Endodermal cell (in vitro differentiated cells): ENCODE measurements at regions not wholly inside any gene's neighbourhood (a gene's known extent, or its start where the extent isn't known, plus 50 kb on each side); places are given as distances from the start of the nearest gene placed in this dataset.
"Not testable (repeated sequence)": the region's sequence is repeated elsewhere in the genome, so short reads cannot be mapped to it uniquely, and the experiment has no call there.

ENCODE experiments used
- DNase-seq: peaks from one replicate; pipeline ENCODE4 v3.0.0-alpha.2; 2017
- H3K27ac ChIP-seq: 2 replicates; pipeline ENCODE4 v1.5.1; 2013; ENCODE audit warnings: mild to moderate bottlenecking, low read depth, low read length, moderate library complexity
- H3K27me3 ChIP-seq: 2 replicates; pipeline ENCODE4 v1.6.1; 2013; ENCODE audit warnings: mild to moderate bottlenecking, low read length, moderate library complexity; ENCODE audit not compliant: insufficient read depth, control insufficient read depth, poor library complexity, severe bottlenecking
- H3K36me3 ChIP-seq: 2 replicates; pipeline ENCODE4 v1.7.0; 2013; ENCODE audit warnings: mild to moderate bottlenecking, low read length, moderate library complexity; ENCODE audit not compliant: control insufficient read depth, insufficient read depth
- H3K4me1 ChIP-seq: one replicate; pipeline ENCODE4 v1.7.0; 2013; ENCODE audit warnings: low read length; ENCODE audit not compliant: control insufficient read depth, insufficient read depth
- H3K4me3 ChIP-seq: 2 replicates; pipeline ENCODE4 v1.5.1; 2013; ENCODE audit warnings: mild to moderate bottlenecking, low read length, moderate library complexity
- H3K9ac ChIP-seq: 2 replicates; pipeline ENCODE4 v1.6.1; 2013; ENCODE audit warnings: mild to moderate bottlenecking, low read length, moderate library complexity; ENCODE audit not compliant: poor library complexity, severe bottlenecking; ENCODE audit errors: extremely low read depth
- H3K9me3 ChIP-seq: 2 replicates; pipeline ENCODE4 v1.6.1; 2013; ENCODE audit warnings: mild to moderate bottlenecking, low read length, moderate library complexity; ENCODE audit not compliant: control insufficient read depth
- H3K27ac Mint-ChIP-seq: 2 replicates; pipeline ENCODE4 v1.8.0; 2020; ENCODE audit warnings: mixed read lengths
- H3K27me3 Mint-ChIP-seq: 2 replicates; pipeline ENCODE4 v1.8.0; 2021; ENCODE audit warnings: mild to moderate bottlenecking, mixed read lengths; ENCODE audit not compliant: insufficient read depth
- H3K36me3 Mint-ChIP-seq: 2 replicates; pipeline ENCODE4 v1.8.0; 2020; ENCODE audit warnings: low read depth, mixed read lengths
- H3K4me1 Mint-ChIP-seq: 2 replicates; pipeline ENCODE4 v1.8.0; 2020; ENCODE audit warnings: mixed read lengths
- H3K4me3 Mint-ChIP-seq: 2 replicates; pipeline ENCODE4 v1.8.0; 2020; ENCODE audit warnings: mild to moderate bottlenecking, moderate library complexity, mixed read lengths
- H3K9me3 Mint-ChIP-seq: 2 replicates; pipeline ENCODE4 v1.8.0; 2020; ENCODE audit warnings: mild to moderate bottlenecking, mixed read lengths
- CTCF ChIP-seq: fragments of 200-600 bp; sonication (generic); conservative IDR thresholded peaks from 2 replicates; pipeline ENCODE4 v1.5.0; 2021; ENCODE audit warnings: antibody characterized with exemption, mild to moderate bottlenecking
- WGBS, 2 experiments: methylation state at CpG; one replicate each; pipeline versions ENCODE4 v1.1.5 to v1.1.7; 2013; ENCODE audit warnings: missing lambda C conversion rate in 2 of 2, mixed read lengths in 1 of 2; ENCODE audit not compliant: insufficient coverage in 1 of 2, insufficient read length in 1 of 2; 5-methylcytosine and 5-hydroxymethylcytosine counted together

GRCh38 chr13:102530751-102531150 lies 66.0 kb upstream of the TPP2 start:
- Mint-ChIP-seq H3K9me3 (no peaks in the 10 kb centered on the region), H3K4me3 (no peak overlapping the region), H3K27ac (no peak overlapping the region), H3K27me3 (no peaks in the 10 kb centered on the region), H3K36me3 (no peaks in the 10 kb centered on the region), H3K4me1 (no peaks in the 10 kb centered on the region)
- no peak for TF ChIP-seq CTCF
- no peaks in the 10 kb centered on the region for H3K36me3 ChIP-seq
- no peak overlapping the region for H3K4me3 ChIP-seq
- no peak for DNase-seq
- 81 to 100% methylated on average over 2 of the region's 2 CpGs for WGBS, 2 experiments
- no peaks in the 10 kb centered on the region for H3K27me3 ChIP-seq
- no peak overlapping the region for H3K9ac ChIP-seq
- no peaks in the 10 kb centered on the region for H3K9me3 ChIP-seq
- H3K4me1 ChIP-seq: no peaks in the 10 kb centered on the region
- no peak overlapping the region for H3K27ac ChIP-seq

- H3K4me1 ChIP-seq, H3K4me3 ChIP-seq, H3K27me3 ChIP-seq, H3K36me3 Mint-ChIP-seq, H3K27ac Mint-ChIP-seq, H3K27me3 Mint-ChIP-seq, H3K36me3 ChIP-seq, H3K9me3 ChIP-seq, H3K4me1 Mint-ChIP-seq, H3K4me3 Mint-ChIP-seq, H3K9ac ChIP-seq, H3K27ac ChIP-seq, DNase-seq: not testable (repeated sequence)
- peaks cover 11% of the 10 kb centered on the region for H3K9me3 Mint-ChIP-seq
- 89 to 94% methylated on average over 3 to 8 of the region's 8 CpGs for WGBS, 2 experiments
Measured at GRCh38 chr13:102522251-102522650, 74.5 kb upstream of the TPP2 start.

GRCh38 chr13:102517959-102518358 lies 78.8 kb upstream of the TPP2 start:
- Histone ChIP-seq H3K9me3 (no peaks in the 10 kb centered on the region), H3K4me3 (no peak overlapping the region), H3K9ac (no peak overlapping the region), H3K27ac (no peak overlapping the region), H3K27me3 (no peaks in the 10 kb centered on the region), H3K4me1 (no peaks in the 10 kb centered on the region), H3K36me3 (no peaks in the 10 kb centered on the region)
- H3K27me3 Mint-ChIP-seq: no peaks in the 10 kb centered on the region
- 93 to 100% methylated on average over 1 to 3 of the region's 3 CpGs for WGBS, 2 experiments
- no peaks in the 10 kb centered on the region for H3K4me1 Mint-ChIP-seq
- no peak overlapping the region for H3K27ac Mint-ChIP-seq
- peaks cover 11% of the 10 kb centered on the region for H3K9me3 Mint-ChIP-seq
- TF ChIP-seq CTCF: no peak
- H3K36me3 Mint-ChIP-seq: no peaks in the 10 kb centered on the region
- no peak for DNase-seq
- H3K4me3 Mint-ChIP-seq: no peak overlapping the region

- DNase-seq: no peak
- Mint-ChIP-seq H3K4me1 (no peaks in the 10 kb centered on the region), H3K9me3 (peaks cover 5% of the 10 kb centered on the region), H3K4me3 (no peak overlapping the region), H3K36me3 (no peaks in the 10 kb centered on the region), H3K27me3 (no peaks in the 10 kb centered on the region), H3K27ac (no peak overlapping the region)
- H3K27ac ChIP-seq: no peak overlapping the region
- H3K36me3 ChIP-seq: no peaks in the 10 kb centered on the region
- 89 to 100% methylated on average over 2 of the region's 2 CpGs for WGBS, 2 experiments
- H3K4me3 ChIP-seq: no peak overlapping the region
- no peak for TF ChIP-seq CTCF
- no peaks in the 10 kb centered on the region for H3K9me3 ChIP-seq
- H3K4me1 ChIP-seq: no peaks in the 10 kb centered on the region
- no peaks in the 10 kb centered on the region for H3K27me3 ChIP-seq
- H3K9ac ChIP-seq: no peak overlapping the region
Measured at GRCh38 chr13:102510072-102510471, 86.7 kb upstream of the TPP2 start.
